HepG2 (cell line): ENCODE measurements at regions not wholly inside any gene's neighbourhood (a gene's known extent, or its start where the extent isn't known, plus 50 kb on each side); places are given as distances from the start of the nearest gene placed in this dataset.
A peak's percentile ranks its signal among the peaks of the same experiment; 100 is the strongest.

ENCODE experiments used
- ATRX ChIP-seq: sonication (generic); formaldehyde crosslinking; IDR thresholded peaks from 2 replicates; pipeline ENCODE4 v1.4.0; 2020; ENCODE audit warnings: missing genetic modification reagents, borderline replicate concordance
- BATF2 ChIP-seq: sonication (generic); formaldehyde crosslinking; IDR thresholded peaks from 2 replicates; pipeline ENCODE4 v1.8.0; 2022; ENCODE audit warnings: mild to moderate bottlenecking, missing genetic modification reagents, moderate library complexity
- CENPBD1 ChIP-seq: sonication (generic); formaldehyde crosslinking; IDR thresholded peaks from 2 replicates; pipeline ENCODE4 v1.8.0; 2022; ENCODE audit warnings: missing genetic modification reagents, low read depth, mild to moderate bottlenecking, borderline replicate concordance
- EED ChIP-seq: sonication (generic); formaldehyde crosslinking; IDR thresholded peaks from 2 replicates; pipeline ENCODE4 v1.5.0; 2020; ENCODE audit warnings: mild to moderate bottlenecking, missing genetic modification reagents
- MNT ChIP-seq: fragments of 450-650 bp; IDR thresholded peaks from 2 replicates; pipeline ENCODE4 v1.6.1; 2016
- NR2F6 ChIP-seq, 2 experiments: IDR thresholded peaks; 2 replicates each; pipeline ENCODE4 v1.6.1; 2016; ENCODE audit warnings: antibody characterized with exemption in 1 of 2, mild to moderate bottlenecking in 1 of 2
- RBAK ChIP-seq: sonication (generic); formaldehyde crosslinking; IDR thresholded peaks from 2 replicates; pipeline ENCODE4 v1.5.1; 2020; ENCODE audit warnings: mild to moderate bottlenecking, missing genetic modification reagents
- REXO4 ChIP-seq: sonication (generic); formaldehyde crosslinking; IDR thresholded peaks from 2 replicates; pipeline ENCODE4 v1.8.0; 2022; ENCODE audit warnings: missing genetic modification reagents, mild to moderate bottlenecking, borderline replicate concordance
- SMAD9 ChIP-seq: sonication (generic); formaldehyde crosslinking; IDR thresholded peaks from 2 replicates; pipeline ENCODE4 v1.5.1; 2020; ENCODE audit warnings: mild to moderate bottlenecking, missing genetic modification reagents
- TGIF2 ChIP-seq: IDR thresholded peaks from 2 replicates; pipeline ENCODE4 v1.6.1; 2016; ENCODE audit warnings: control low read depth, missing compliant biosample characterization
- THAP9 ChIP-seq: sonication (generic); formaldehyde crosslinking; IDR thresholded peaks from 2 replicates; pipeline ENCODE4; 2020; ENCODE audit warnings: missing genetic modification reagents, mild to moderate bottlenecking, borderline replicate concordance
- UBTF ChIP-seq: sonication (generic); formaldehyde crosslinking; IDR thresholded peaks from 2 replicates; pipeline ENCODE4 v1.4.0; 2020; ENCODE audit warnings: mild to moderate bottlenecking, missing genetic modification reagents
- ZBTB38 ChIP-seq: sonication (generic); formaldehyde crosslinking; IDR thresholded peaks from 2 replicates; pipeline ENCODE4 v1.5.1; 2020; ENCODE audit warnings: mild to moderate bottlenecking, missing genetic modification reagents
- ZFY ChIP-seq: sonication (generic); formaldehyde crosslinking; IDR thresholded peaks from 2 replicates; pipeline ENCODE4 v1.4.0; 2020; ENCODE audit warnings: missing genetic modification reagents
- ZMYM2 ChIP-seq: sonication (generic); formaldehyde crosslinking; IDR thresholded peaks from 2 replicates; pipeline ENCODE4 v1.8.0; 2022; ENCODE audit warnings: mild to moderate bottlenecking, missing genetic modification reagents
- ZMYM3 ChIP-seq: sonication (generic); formaldehyde crosslinking; IDR thresholded peaks from 2 replicates; pipeline ENCODE4 v1.5.1; 2020; ENCODE audit warnings: mild to moderate bottlenecking, missing genetic modification reagents
- ZNF101 ChIP-seq: sonication (generic); formaldehyde crosslinking; IDR thresholded peaks from 2 replicates; pipeline ENCODE4 v1.4.0; 2020; ENCODE audit warnings: mild to moderate bottlenecking, low read depth, missing genetic modification reagents, borderline replicate concordance
- ZNF12 ChIP-seq: sonication (generic); formaldehyde crosslinking; IDR thresholded peaks from 2 replicates; pipeline ENCODE4 v1.5.0; 2020; ENCODE audit warnings: missing genetic modification reagents
- ZNF20 ChIP-seq: sonication (generic); formaldehyde crosslinking; IDR thresholded peaks from 2 replicates; pipeline ENCODE4 v1.4.0; 2020; ENCODE audit warnings: mild to moderate bottlenecking, moderate library complexity, missing genetic modification reagents
- ZNF569 ChIP-seq: sonication (generic); formaldehyde crosslinking; IDR thresholded peaks from 2 replicates; pipeline ENCODE4 v1.5.0; 2020; ENCODE audit warnings: mild to moderate bottlenecking, missing genetic modification reagents, moderate library complexity, borderline replicate concordance
- ZNF768 ChIP-seq: sonication (generic); formaldehyde crosslinking; IDR thresholded peaks from 2 replicates; pipeline ENCODE4 v1.4.0; 2020; ENCODE audit warnings: missing genetic modification reagents
- ZSCAN25 ChIP-seq: sonication (generic); formaldehyde crosslinking; IDR thresholded peaks from 2 replicates; pipeline ENCODE4 v1.8.0; 2022; ENCODE audit warnings: mild to moderate bottlenecking, missing genetic modification reagents

GRCh38 chr3:72447059-72447946, 400.9 kb downstream of the SHQ1 start (continued):
- TF ChIP-seq REXO4 (CRISPR knock-in tag) (no peak), ZNF20 (no peak), CENPBD1 (CRISPR knock-in tag) (peak; percentile 38; the same call in 1 of the 2 replicates), TGIF2 (CRISPR knock-in tag) (no peak), ZNF569 (no peak), ZBTB38 (CRISPR knock-in tag) (peak; percentile 74), RBAK (CRISPR knock-in tag) (no peak), NR2F6 (IDR thresholded peaks at IDR 0.05) (no peak), NR2F6 (CRISPR knock-in tag; IDR thresholded peaks at IDR 0.05) (no peak), BATF2 (CRISPR knock-in tag) (no peak), ATRX (CRISPR knock-in tag) (no peak), ZNF101 (no peak), ZNF12 (CRISPR knock-in tag) (no peak), MNT (no peak), THAP9 (CRISPR knock-in tag) (no peak), ZFY (CRISPR knock-in tag) (peak; percentile 71), ZMYM2 (CRISPR knock-in tag) (0 out of 2 replicates have a peak, but pooled peaks have one; percentile 33), SMAD9 (CRISPR knock-in tag) (no peak), ZMYM3 (no peak), ZNF768 (no peak; the same call in 1 of the 2 replicates), UBTF (CRISPR knock-in tag) (no peak), EED (CRISPR knock-in tag) (peak; percentile 68; the same call in 1 of the 2 replicates), ZSCAN25 (no peak)
